GM18502 (cell line): ENCODE measurements at regions not wholly inside any gene's neighbourhood (a gene's known extent, or its start where the extent isn't known, plus 50 kb on each side); places are given as distances from the start of the nearest gene placed in this dataset.
"Not testable (repeated sequence)": the region's sequence is repeated elsewhere in the genome, so short reads cannot be mapped to it uniquely, and the experiment has no call there.

Experiments
- ATAC-seq: cut with Tn5 transposase; IDR thresholded peaks from one replicate; pipeline ENCODE4 v1.9.1; 2021; ENCODE audit warnings: mild to moderate bottlenecking; ENCODE audit not compliant: unreplicated experiment, poor library complexity

- no peak for ATAC-seq
Observed at GRCh38 chr3:4211610-4212009, 91.6 kb upstream of the SETMAR start.

- not testable (repeated sequence) for ATAC-seq
Observed at GRCh38 chr3:4213420-4213819, 89.7 kb upstream of the SETMAR start.

GRCh38 chr3:4216974-4217373 lies 86.2 kb upstream of the SETMAR start:
- not testable (repeated sequence) for ATAC-seq

- ATAC-seq = no peak
Observed at GRCh38 chr3:4218456-4219226, 84.5 kb upstream of the SETMAR start.

DNA sequence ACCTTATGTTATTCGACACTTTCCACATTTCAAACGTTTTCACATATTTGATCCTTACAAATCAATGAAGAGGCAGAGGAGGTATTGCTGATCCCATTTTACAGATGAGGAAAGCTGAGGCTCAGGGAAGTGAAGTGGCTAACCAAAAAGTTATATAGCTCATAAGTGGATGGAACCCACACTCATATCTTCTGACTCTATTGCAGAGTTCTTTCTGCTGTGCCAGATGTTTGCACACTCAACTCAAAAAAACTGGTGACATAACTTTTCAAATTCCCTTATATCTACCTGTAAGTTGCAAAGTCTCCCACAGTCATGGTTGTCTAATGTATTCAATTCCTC lies 84.0 kb upstream of the SETMAR start:
- ATAC-seq = no peak

- no peak for ATAC-seq
Observed at GRCh38 chr3:4220065-4220464, 83.1 kb upstream of the SETMAR start.

GRCh38 chr3:4222574-4223175 lies 80.5 kb upstream of the SETMAR start:
- no peak for ATAC-seq

- no peak for ATAC-seq
Observed at GRCh38 chr3:4223777-4224176, 79.4 kb upstream of the SETMAR start.

- ATAC-seq = no peak
Observed at GRCh38 chr3:4224331-4224730, 78.8 kb upstream of the SETMAR start.

DNA sequence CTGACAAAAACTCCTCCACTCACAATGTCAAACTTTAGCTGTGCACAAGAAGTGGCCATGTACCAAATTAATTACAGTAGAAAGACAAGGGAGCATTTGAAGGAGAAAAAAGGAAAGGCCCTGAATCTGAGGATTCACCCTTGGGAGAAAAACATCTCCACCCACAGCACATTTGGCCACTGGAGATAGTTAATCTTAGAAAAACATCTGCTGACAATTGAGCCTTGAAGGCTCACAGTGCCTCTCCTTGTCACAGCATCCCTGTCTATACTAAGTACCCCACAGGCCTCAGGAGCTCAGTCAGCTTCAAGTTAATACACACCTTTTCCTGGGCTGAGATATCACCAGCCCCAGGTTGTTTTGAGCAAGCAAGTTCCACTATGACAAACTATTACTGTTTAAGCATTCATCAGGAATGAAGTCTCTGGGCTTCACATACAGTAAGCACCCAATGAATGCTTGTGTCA lies 78.1 kb upstream of the SETMAR start:
- no peak for ATAC-seq

GRCh38 chr3:4228295-4228694 lies 74.9 kb upstream of the SETMAR start:
- ATAC-seq = no peak

DNA sequence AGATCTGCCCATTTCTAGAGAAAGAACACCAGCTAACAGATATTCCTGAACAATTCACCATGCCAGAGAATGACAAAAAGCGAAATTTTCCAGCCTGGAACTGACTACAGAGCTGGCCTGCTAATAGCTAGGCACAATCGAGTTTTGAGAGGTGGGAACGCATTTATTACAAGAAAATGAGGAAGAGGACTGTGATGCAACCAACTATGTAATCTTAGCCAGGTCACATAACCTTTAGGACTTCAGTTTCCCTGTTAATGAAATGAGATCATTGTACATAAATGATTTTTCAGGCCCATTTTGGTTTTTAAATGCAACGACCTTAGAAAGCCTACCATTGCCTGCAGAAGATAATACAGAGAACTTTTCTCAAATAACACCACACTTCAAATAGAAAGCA lies 72.1 kb upstream of the SETMAR start:
- ATAC-seq = no peak

DNA sequence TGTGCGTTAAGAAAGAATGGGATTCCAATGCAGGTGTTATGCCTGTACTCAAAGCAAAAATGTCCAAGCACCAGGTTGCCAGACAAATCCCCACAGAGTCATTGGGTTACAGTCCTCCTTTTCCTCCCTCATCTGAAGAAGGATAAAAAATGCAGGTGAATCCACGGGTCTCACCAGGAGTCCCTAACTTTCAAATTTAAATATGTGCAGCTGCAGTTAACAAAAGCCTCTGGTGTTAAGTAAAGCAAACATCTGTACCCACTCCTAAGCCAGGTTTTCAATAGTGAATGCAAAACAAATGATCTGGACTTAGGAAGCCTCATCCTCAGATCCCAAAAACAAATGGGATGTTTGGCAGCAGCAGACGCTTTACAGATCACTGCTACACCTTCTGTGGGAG lies 70.4 kb upstream of the SETMAR start:
- ATAC-seq = no peak

GRCh38 chr3:4233488-4233887 lies 69.7 kb upstream of the SETMAR start:
- no peak for ATAC-seq

DNA sequence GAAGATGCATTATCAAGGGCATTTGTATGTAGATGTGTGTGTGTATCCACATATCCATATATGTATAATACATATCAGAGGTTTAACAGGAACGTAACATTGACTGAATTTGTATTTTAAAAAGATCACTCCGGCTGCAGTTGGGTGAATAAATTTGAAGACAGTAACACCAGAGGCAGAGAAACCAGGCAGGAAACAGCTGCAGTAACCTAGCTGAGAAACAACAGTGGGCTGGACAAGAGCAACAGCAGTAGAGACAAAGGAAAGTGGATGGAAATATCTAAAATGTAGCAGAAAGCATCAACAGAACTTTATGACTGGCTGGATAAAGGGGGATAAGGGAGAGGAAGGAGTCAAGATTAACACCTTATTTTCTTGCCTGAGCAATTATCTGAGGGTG lies 68.3 kb upstream of the SETMAR start:
- no peak for ATAC-seq

- ATAC-seq = no peak
Observed at GRCh38 chr3:4235690-4236089, 67.5 kb upstream of the SETMAR start.

DNA sequence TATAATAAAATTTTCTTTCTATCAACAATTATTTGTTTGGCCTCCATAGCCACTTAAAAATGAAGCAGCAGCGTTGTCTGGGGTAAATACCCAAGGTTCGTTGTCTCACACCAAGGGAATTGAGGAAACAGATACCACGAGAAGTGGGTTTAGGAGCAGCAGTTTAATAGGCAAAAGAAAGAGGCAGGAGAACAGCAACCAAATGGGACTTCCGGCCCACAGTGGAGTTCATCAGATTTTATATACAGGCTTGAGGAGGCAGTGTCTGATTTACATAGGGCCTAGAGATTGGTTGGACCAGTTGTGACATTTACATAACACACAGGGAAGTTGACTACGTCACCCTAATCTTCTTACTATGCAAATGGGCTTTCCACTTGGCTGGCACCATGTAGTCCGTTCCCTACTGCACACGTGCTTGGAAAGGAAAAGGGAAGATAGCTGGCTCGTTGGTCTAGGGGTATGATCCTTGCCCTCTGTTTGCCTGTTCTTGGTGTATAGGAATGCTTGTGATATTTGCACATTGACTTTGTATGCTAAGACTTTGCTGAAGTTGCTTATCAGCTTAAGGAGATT lies 61.5 kb upstream of the SETMAR start:
- ATAC-seq = no peak

GRCh38 chr3:4245671-4246070 lies 57.5 kb upstream of the SETMAR start:
- no peak for ATAC-seq

DNA sequence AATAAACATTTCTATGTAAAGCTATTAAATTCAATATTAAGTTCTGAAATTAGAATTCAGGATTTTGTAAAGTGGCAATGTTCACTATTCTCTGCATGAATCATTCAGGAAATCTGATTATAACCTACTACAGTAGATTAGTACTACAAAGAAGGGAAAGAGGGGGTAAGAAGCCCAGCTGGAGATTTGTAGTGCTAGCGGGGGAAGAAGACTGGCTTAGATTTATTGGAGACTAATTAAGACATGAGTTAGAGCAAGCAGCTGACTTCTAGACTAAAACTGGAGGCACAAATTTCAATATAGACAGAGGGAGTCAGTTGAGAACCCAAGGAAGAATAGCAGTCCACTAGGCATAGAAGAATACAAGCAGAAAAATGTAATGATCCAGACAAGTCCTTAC lies 55.8 kb upstream of the SETMAR start:
- no peak for ATAC-seq

GRCh38 chr3:4250064-4250463 lies 53.1 kb upstream of the SETMAR start:
- ATAC-seq = no peak

GRCh38 chr3:4251412-4251811 lies 51.8 kb upstream of the SETMAR start:
- no peak for ATAC-seq
